Lung (tissue), 11 donors: ENCODE measurements at regions not wholly inside any gene's neighbourhood (a gene's known extent, or its start where the extent isn't known, plus 50 kb on each side); places are given as distances from the start of the nearest gene placed in this dataset.

ENCODE experiments used
- ATAC-seq: fragments of 200-7000 bp; cut with Tn5 transposase; one replicate; pipeline ENCODE4 v1.9.1; 2020; ENCODE audit warnings: moderate number of reproducible peaks; ENCODE audit not compliant: insufficient read depth, low FRiP score
- DNase-seq, 3 donors: peaks; one replicate each; pipeline ENCODE4 v3.0.0-alpha.2; 2013 to 2017
- H3K27ac ChIP-seq, 2 donors: one replicate each; pipeline ENCODE4 v1.5.1; 2013; ENCODE audit warnings: mild to moderate bottlenecking in 2 of 2, moderate library complexity in 2 of 2, control low read depth in 1 of 2, inconsistent platforms in 1 of 2, low read depth in 1 of 2, low read length in 1 of 2
- H3K27me3 ChIP-seq, 3 donors: one replicate each; pipeline ENCODE4 v1.5.1; 2013; ENCODE audit warnings: low read length in 2 of 3; ENCODE audit not compliant: control insufficient read depth in 3 of 3, insufficient read depth in 3 of 3
- H3K36me3 ChIP-seq, 4 donors: one replicate each; pipeline ENCODE4 v1.5.1; 2013; ENCODE audit warnings: low read length in 4 of 4, mild to moderate bottlenecking in 1 of 4, moderate library complexity in 1 of 4; ENCODE audit not compliant: control insufficient read depth in 4 of 4, insufficient read depth in 4 of 4
- H3K4me1 ChIP-seq, 5 donors: one replicate each; pipeline ENCODE4 v1.5.1; 2013; ENCODE audit warnings: low read length in 5 of 5, mild to moderate bottlenecking in 2 of 5, moderate library complexity in 1 of 5; ENCODE audit not compliant: control insufficient read depth in 5 of 5, insufficient read depth in 5 of 5
- H3K4me3 ChIP-seq: one replicate; pipeline ENCODE4 v1.5.1; 2013; ENCODE audit warnings: mild to moderate bottlenecking, control low read depth, moderate library complexity
- H3K9ac ChIP-seq, 2 donors: one replicate each; pipeline ENCODE4 v1.5.1; 2013; ENCODE audit warnings: low read length in 2 of 2, control low read depth in 1 of 2; ENCODE audit not compliant: insufficient read depth in 1 of 2
- H3K9me3 ChIP-seq, 4 donors: one replicate each; pipeline ENCODE4 v1.5.1; 2013; ENCODE audit warnings: low read length in 3 of 4, mild to moderate bottlenecking in 1 of 4, moderate library complexity in 1 of 4; ENCODE audit not compliant: control insufficient read depth in 4 of 4, insufficient read depth in 3 of 4
- CTCF ChIP-seq: IDR thresholded peaks from 2 replicates; pipeline ENCODE4 v1.5.1; 2012; ENCODE audit warnings: mild to moderate bottlenecking; ENCODE audit errors: control extremely low read depth, extremely low read depth
- WGBS, 2 donors: extraction: QIAGEN DNeasy Blood & Tissue Kit; methylation state at CpG; one replicate each; pipeline ENCODE4 v1.1.7; 2013; 5-methylcytosine and 5-hydroxymethylcytosine counted together
- donor health status: control.
- donor health status: control.
- donor health status: Bipolar disorder and iron deficiency.
- donor health status: healthy.
- donor health status: DM: yes; HTN: yes; CAD: no.

GRCh38 chr2:15874854-15875804 lies 65.2 kb upstream of the MYCN start:
- peaks cover 0 to 2% (median 0%) of the 10 kb centered on the region in 5 donors for H3K4me1 ChIP-seq
- TF ChIP-seq CTCF = no peak
- H3K27me3 ChIP-seq = no peaks in the 10 kb centered on the region
- ATAC-seq (no peak), DNase-seq (no peak)
- 89 to 91% methylated on average over 7 of the region's 7 CpGs for WGBS, 2 donors
- H3K27ac ChIP-seq = no peak overlapping the region
- H3K36me3 ChIP-seq = no peaks in the 10 kb centered on the region
- peaks cover 0 to 4% (median under 1%) of the 10 kb centered on the region in 4 donors for H3K9me3 ChIP-seq
- H3K4me3 ChIP-seq = no peak overlapping the region
- no peak overlapping the region for H3K9ac ChIP-seq

- Histone ChIP-seq H3K9ac (no peak overlapping the region), H3K27ac (no peak overlapping the region), H3K9me3 (peaks cover 0 to 4% (median under 1%) of the 10 kb centered on the region in 4 donors), H3K4me3 (no peak overlapping the region), H3K36me3 (no peaks in the 10 kb centered on the region), H3K4me1 (no peaks in the 10 kb centered on the region), H3K27me3 (no peaks in the 10 kb centered on the region)
- DNase-seq = no peak
- 89 to 95% methylated on average over 3 of the region's 3 CpGs for WGBS, 2 donors
- TF ChIP-seq CTCF = no peak
- ATAC-seq = no peak
Measured at GRCh38 chr2:15875969-15876705, 64.2 kb upstream of the MYCN start.

GRCh38 chr2:15880226-15881119 lies 59.9 kb upstream of the MYCN start:
- peaks cover 0 to 4% (median 0%) of the 10 kb centered on the region in 4 donors for H3K9me3 ChIP-seq
- no peaks in the 10 kb centered on the region for H3K27me3 ChIP-seq
- ATAC-seq (no peak), DNase-seq (no peak)
- 94 to 96% methylated on average over 6 of the region's 6 CpGs for WGBS, 2 donors
- H3K4me3 ChIP-seq = no peak overlapping the region
- no peak overlapping the region for H3K9ac ChIP-seq
- H3K36me3 ChIP-seq = no peaks in the 10 kb centered on the region
- H3K27ac ChIP-seq = no peak overlapping the region
- no peaks in the 10 kb centered on the region for H3K4me1 ChIP-seq
- no peak for TF ChIP-seq CTCF
